HL-60 (cell line): ENCODE measurements at regions not wholly inside any gene's neighbourhood (a gene's known extent, or its start where the extent isn't known, plus 50 kb on each side); places are given as distances from the start of the nearest gene placed in this dataset.

Experiments
- DNase-seq, 2 experiments: peaks; one replicate each; pipeline ENCODE4 v3.0.0-alpha.2; 2010 to 2020; ENCODE audit warnings: low read depth in 1 of 2, low spot score in 1 of 2
- H3K27ac ChIP-seq: fragments of 250-450 bp; sonication (Bioruptor Pico); replicated peaks from 2 replicates; pipeline ENCODE4 v1.5.1; 2020; ENCODE audit warnings: mild to moderate bottlenecking, moderate library complexity
- H3K27me3 ChIP-seq: fragments of 250-450 bp; sonication (Bioruptor Pico); 2 replicates; pipeline ENCODE4 v1.5.1; 2021; ENCODE audit warnings: mild to moderate bottlenecking, moderate library complexity; ENCODE audit not compliant: insufficient read depth, poor library complexity, severe bottlenecking
- H3K4me3 ChIP-seq: replicated peaks from 2 replicates; pipeline ENCODE4 v1.5.1; 2011; ENCODE audit warnings: mild to moderate bottlenecking, control low read depth, low read length; ENCODE audit not compliant: insufficient read depth
- CTCF ChIP-seq: IDR thresholded peaks from one replicate; pipeline ENCODE4 v1.5.1; 2011; ENCODE audit warnings: low read length, control low read depth, inconsistent platforms; ENCODE audit not compliant: insufficient read depth
- GABPA ChIP-seq: IDR thresholded peaks from 2 replicates; pipeline ENCODE4 v1.6.1; 2012; ENCODE audit warnings: low read depth
- POLR2AphosphoS5 ChIP-seq: IDR thresholded peaks from 2 replicates; pipeline ENCODE4 v1.6.1; 2012; ENCODE audit warnings: low read depth
- SPI1 ChIP-seq: IDR thresholded peaks from 2 replicates; pipeline ENCODE4 v1.6.1; 2012; ENCODE audit warnings: low read depth, mild to moderate bottlenecking, borderline replicate concordance
- TF ChIP-seq, protein P1 (sequence below): IDR thresholded peaks from 2 replicates; pipeline ENCODE4 v1.6.1; 2012; ENCODE audit warnings: low read depth; ENCODE audit not compliant: insufficient replicate concordance

DNA sequence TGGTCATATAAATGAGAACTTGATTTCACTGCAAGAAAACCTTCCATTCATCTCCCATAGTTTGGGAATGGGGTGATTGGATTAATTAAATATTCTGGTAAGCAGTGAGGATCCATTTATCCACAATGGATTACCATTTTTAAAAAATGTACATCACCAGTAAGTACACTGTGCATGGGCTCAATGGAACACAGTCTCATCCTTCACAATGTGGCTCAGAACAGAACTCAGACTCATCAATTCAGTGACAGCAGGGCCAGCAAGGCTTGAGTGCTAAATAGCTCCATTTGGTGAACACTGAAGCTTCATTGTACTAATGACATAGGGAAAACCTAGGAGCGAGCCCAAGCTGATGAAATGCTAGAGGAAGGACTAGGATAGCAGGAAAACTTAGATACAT is 223.8 kb downstream of the CMPK2 start:
- H3K4me3 ChIP-seq: no peak overlapping the region
- TF ChIP-seq POLR2AphosphoS5 (no peak), GABPA (no peak), CTCF (no peak), SPI1 (no peak)
- TF ChIP-seq, protein P1, sequence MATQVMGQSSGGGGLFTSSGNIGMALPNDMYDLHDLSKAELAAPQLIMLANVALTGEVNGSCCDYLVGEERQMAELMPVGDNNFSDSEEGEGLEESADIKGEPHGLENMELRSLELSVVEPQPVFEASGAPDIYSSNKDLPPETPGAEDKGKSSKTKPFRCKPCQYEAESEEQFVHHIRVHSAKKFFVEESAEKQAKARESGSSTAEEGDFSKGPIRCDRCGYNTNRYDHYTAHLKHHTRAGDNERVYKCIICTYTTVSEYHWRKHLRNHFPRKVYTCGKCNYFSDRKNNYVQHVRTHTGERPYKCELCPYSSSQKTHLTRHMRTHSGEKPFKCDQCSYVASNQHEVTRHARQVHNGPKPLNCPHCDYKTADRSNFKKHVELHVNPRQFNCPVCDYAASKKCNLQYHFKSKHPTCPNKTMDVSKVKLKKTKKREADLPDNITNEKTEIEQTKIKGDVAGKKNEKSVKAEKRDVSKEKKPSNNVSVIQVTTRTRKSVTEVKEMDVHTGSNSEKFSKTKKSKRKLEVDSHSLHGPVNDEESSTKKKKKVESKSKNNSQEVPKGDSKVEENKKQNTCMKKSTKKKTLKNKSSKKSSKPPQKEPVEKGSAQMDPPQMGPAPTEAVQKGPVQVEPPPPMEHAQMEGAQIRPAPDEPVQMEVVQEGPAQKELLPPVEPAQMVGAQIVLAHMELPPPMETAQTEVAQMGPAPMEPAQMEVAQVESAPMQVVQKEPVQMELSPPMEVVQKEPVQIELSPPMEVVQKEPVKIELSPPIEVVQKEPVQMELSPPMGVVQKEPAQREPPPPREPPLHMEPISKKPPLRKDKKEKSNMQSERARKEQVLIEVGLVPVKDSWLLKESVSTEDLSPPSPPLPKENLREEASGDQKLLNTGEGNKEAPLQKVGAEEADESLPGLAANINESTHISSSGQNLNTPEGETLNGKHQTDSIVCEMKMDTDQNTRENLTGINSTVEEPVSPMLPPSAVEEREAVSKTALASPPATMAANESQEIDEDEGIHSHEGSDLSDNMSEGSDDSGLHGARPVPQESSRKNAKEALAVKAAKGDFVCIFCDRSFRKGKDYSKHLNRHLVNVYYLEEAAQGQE: no peak
- DNase-seq: no peak

GRCh38 chr2:6644261-6644660 is 221.4 kb downstream of the CMPK2 start:
- H3K27me3 ChIP-seq: no peaks in the 10 kb centered on the region
- TF ChIP-seq, protein P1: no peak
- TF ChIP-seq SPI1 (no peak), GABPA (no peak)
- no peak overlapping the region for H3K4me3 ChIP-seq
- no peak overlapping the region for H3K27ac ChIP-seq
- no peak for DNase-seq

More for the DNA sequence above, 223.8 kb downstream of the CMPK2 start:
- Histone ChIP-seq H3K27ac (no peak overlapping the region), H3K27me3 (no peaks in the 10 kb centered on the region)

DNA sequence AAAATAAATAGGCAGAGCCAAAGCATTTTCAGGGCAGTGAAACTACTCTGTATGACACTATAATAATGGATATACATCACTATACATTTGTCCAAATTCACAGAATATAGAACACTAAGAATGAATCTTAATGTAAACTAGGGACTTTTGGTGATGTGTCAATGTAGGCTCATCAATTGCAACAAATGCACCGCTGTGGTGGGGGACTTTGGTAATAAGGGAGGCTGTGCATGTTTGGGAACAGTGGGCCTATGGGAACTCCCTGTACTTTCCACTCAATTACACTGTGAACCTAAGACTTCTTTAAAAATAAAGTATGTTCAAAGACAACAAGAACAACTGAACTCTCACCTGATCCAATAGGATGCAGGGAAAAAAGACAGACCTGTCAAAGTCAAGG is 220.7 kb downstream of the CMPK2 start:
- Histone ChIP-seq H3K4me3 (no peak overlapping the region), H3K27ac (no peak overlapping the region), H3K27me3 (no peaks in the 10 kb centered on the region)
- TF ChIP-seq CTCF (no peak), POLR2AphosphoS5 (no peak)
- DNase-seq: no peak

DNA sequence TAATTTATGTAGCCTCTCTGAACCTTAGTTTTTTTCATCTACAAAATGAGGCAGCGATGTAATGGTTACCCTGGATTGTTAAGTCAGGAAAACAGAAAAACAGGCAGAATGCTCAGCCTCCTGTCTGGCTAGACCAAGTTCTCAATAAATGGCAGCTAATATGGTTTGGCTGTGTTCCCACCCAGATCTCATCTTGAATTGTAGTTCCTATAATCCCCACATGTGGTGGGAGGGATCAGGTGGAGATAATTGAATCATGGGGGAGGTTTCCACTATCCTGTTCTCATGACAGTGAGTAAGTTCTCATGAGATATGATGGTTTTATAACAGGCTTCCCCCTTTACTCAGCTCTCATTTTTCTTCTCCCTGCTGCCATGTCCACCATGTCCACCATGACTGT is 220.0 kb downstream of the CMPK2 start:
- DNase-seq: no peak
- Histone ChIP-seq H3K27me3 (no peaks in the 10 kb centered on the region), H3K4me3 (no peak overlapping the region), H3K27ac (no peak overlapping the region)
- TF ChIP-seq CTCF (no peak), SPI1 (no peak), GABPA (no peak), POLR2AphosphoS5 (no peak)
- TF ChIP-seq, protein P1: no peak
